ENCODE measurements at regions not wholly inside any gene's neighbourhood (a gene's known extent, or its start where the extent isn't known, plus 50 kb on each side); places are given as distances from the start of the nearest gene placed in this dataset.

DNA sequence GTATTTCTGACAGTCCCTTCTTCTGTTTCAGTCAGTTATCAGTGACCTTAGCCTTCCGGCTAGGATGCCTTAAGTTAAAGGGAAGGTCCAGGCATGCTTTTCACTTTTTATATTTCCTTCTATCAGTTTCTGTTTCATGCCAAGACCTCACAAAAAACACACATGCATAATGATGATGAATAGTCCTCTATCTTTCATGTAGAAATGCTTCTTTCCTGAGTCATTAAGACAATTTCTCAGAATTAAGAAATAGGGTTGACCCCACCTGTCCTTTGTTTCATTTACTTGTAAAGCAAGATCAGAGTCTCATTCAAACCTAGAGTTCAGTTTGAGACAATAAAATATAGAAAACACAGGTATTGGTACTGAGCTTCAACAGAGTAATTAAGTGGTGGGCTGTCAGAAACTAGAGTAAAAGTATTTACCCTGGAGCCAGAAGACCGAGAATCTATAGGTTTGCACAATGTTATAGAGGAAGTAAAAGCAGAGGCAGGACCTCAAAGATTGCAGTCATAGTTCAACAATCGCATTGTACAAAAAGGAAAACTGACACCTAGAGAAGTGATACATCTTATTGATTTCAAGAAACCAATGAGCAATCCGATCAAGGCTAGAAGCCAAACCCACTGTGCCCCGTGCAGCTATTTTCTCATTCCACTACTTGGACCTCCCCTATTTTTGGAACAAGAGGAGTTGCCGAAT, 118.7 kb upstream of the PUM3 start:
- H3K4me1 ChIP-seq = no peaks in the 10 kb centered on the region
- no peak for DNase-seq
- H3K27me3 ChIP-seq = no peaks in the 10 kb centered on the region
- no peak overlapping the region for H3K27ac ChIP-seq
- intact Hi-C loops (cut with DNase I; ENCODE audit: low total_unique reads) = no loop called here
- TF ChIP-seq EP300 (IDR thresholded peaks at IDR 0.05; ENCODE audit: low read depth) (no peak), POLR2A (IDR thresholded peaks at IDR 0.05) (no peak), POLR2AphosphoS5 (IDR thresholded peaks at IDR 0.05) (no peak)
- WGBS, 2 donors (ENCODE audit: low coverage in 1 of 2) = 68 to 81% methylated on average over 4 to 6 of the region's 6 CpGs
- no peaks in the 10 kb centered on the region for H3K36me3 ChIP-seq
- in situ Hi-C loops (cut with MboI; ENCODE audit: low pct_ligation_motif_present in 1 of 4, low pct_unique_long_range_greater_than_20kb in 1 of 4, low sequenced_read_pairs in 3 of 4) = no loop called here
- no peaks in the 10 kb centered on the region for H3K9me3 ChIP-seq
- no peak overlapping the region for H3K4me3 ChIP-seq

- H3K27me3 ChIP-seq = no peaks in the 10 kb centered on the region
- TF ChIP-seq POLR2A (IDR thresholded peaks at IDR 0.05) (no peak), CTCF (IDR thresholded peaks at IDR 0.05) (no peak), EP300 (IDR thresholded peaks at IDR 0.05; ENCODE audit: low read depth) (no peak), POLR2AphosphoS5 (IDR thresholded peaks at IDR 0.05) (no peak)
- H3K27ac ChIP-seq = no peak overlapping the region
- no peak for DNase-seq
- intact Hi-C loops (cut with DNase I; ENCODE audit: low total_unique reads) (no loop called here), in situ Hi-C loops (cut with MboI; ENCODE audit: low pct_ligation_motif_present in 1 of 4, low pct_unique_long_range_greater_than_20kb in 1 of 4, low sequenced_read_pairs in 3 of 4) (no loop called here)
- no peaks in the 10 kb centered on the region for H3K36me3 ChIP-seq
- 85 to 93% methylated on average over 2 of the region's 2 CpGs for whole genome bisulfite sequencing, 2 donors (ENCODE audit: low coverage in 1 of 2)
- no peaks in the 10 kb centered on the region for H3K4me1 ChIP-seq
- H3K4me3 ChIP-seq = no peak overlapping the region
- H3K9me3 ChIP-seq = no peaks in the 10 kb centered on the region
Measured at GRCh38 chr9:2958219-2958618, 114.3 kb upstream of the PUM3 start.

- 57 to 68% methylated on average over 2 to 6 of the region's 6 CpGs for WGBS, 2 donors (ENCODE audit: low coverage in 1 of 2)
- intact Hi-C loops (cut with DNase I; ENCODE audit: low total_unique reads) = no loop called here
- in situ Hi-C loops (cut with MboI; ENCODE audit: low pct_ligation_motif_present in 1 of 4, low pct_unique_long_range_greater_than_20kb in 1 of 4, low sequenced_read_pairs in 3 of 4) = no loop called here
- H3K27ac ChIP-seq = no peak overlapping the region
- no peak for TF ChIP-seq EP300 (IDR thresholded peaks at IDR 0.05; ENCODE audit: low read depth)
- TF ChIP-seq POLR2AphosphoS5 (IDR thresholded peaks at IDR 0.05) = no peak
- no peak for TF ChIP-seq POLR2A (IDR thresholded peaks at IDR 0.05)
- no peak for TF ChIP-seq CTCF (IDR thresholded peaks at IDR 0.05)
- no peak for DNase-seq
- no peaks in the 10 kb centered on the region for H3K27me3 ChIP-seq
- H3K36me3 ChIP-seq = no peaks in the 10 kb centered on the region
- H3K4me1 ChIP-seq = no peaks in the 10 kb centered on the region
- H3K4me3 ChIP-seq = no peak overlapping the region
- H3K9me3 ChIP-seq = no peaks in the 10 kb centered on the region
Measured at GRCh38 chr9:2957656-2958200, 113.8 kb upstream of the PUM3 start.

- no peak for DNase-seq
- no peaks in the 10 kb centered on the region for H3K36me3 ChIP-seq
- H3K4me1 ChIP-seq = no peaks in the 10 kb centered on the region
- no peaks in the 10 kb centered on the region for H3K9me3 ChIP-seq
- TF ChIP-seq EP300 (IDR thresholded peaks at IDR 0.05; ENCODE audit: low read depth) = no peak
- TF ChIP-seq POLR2AphosphoS5 (IDR thresholded peaks at IDR 0.05) = no peak
- TF ChIP-seq CTCF (IDR thresholded peaks at IDR 0.05) = no peak
- intact Hi-C loops (cut with DNase I; ENCODE audit: low total_unique reads) (no loop called here), in situ Hi-C loops (cut with MboI; ENCODE audit: low pct_ligation_motif_present in 1 of 4, low pct_unique_long_range_greater_than_20kb in 1 of 4, low sequenced_read_pairs in 3 of 4) (no loop called here)
- no peak overlapping the region for H3K4me3 ChIP-seq
- no peak overlapping the region for H3K27ac ChIP-seq
- WGBS, 2 donors (ENCODE audit: low coverage in 1 of 2) = 44 to 47% methylated on average over 2 of the region's 2 CpGs
- no peaks in the 10 kb centered on the region for H3K27me3 ChIP-seq
Measured at GRCh38 chr9:2955575-2955974, 111.7 kb upstream of the PUM3 start.
